ENCODE measurements at regions not wholly inside any gene's neighbourhood (a gene's known extent, or its start where the extent isn't known, plus 50 kb on each side); places are given as distances from the start of the nearest gene placed in this dataset.

DNA sequence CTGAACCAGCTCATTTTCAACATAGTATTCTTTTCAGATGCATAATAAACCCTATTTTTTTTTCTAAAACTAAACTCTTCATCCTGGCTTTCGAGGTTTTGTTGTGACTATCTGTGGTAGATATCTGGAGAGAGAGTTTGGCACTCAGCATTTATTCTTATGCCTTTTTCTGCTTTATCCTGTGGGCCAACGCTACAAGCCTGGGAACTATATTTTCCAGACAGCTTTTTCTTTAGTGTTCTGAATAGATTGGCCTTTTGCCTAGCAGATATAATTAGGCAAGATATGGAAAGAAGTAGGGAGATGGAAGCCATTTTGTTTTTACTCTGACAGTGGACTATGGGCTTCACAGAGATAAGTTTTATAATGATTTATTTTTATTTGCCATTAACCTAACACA lies 486.7 kb downstream of the TMEM232 start:
- Histone ChIP-seq H3K4me3 (ENCODE audit: low read length) (no peak overlapping the region), H3K27ac (ENCODE audit: low read length) (no peak overlapping the region), H3K9ac (ENCODE audit: low read depth, low read length) (no peak overlapping the region), H3K36me3 (ENCODE audit: insufficient read depth, low read depth, low read length) (no peaks in the 10 kb centered on the region), H3K4me1 (ENCODE audit: insufficient read depth, low read length) (no peaks in the 10 kb centered on the region), H3K27me3 (ENCODE audit: insufficient read depth, low read length) (no peaks in the 10 kb centered on the region), H3K9me3 (ENCODE audit: insufficient read depth, low read depth, low read length) (no peaks in the 10 kb centered on the region)

GRCh38 chr5:110242950-110243349 lies 483.5 kb downstream of the TMEM232 start:
- no peaks in the 10 kb centered on the region for H3K4me1 ChIP-seq (ENCODE audit: insufficient read depth, low read length)
- H3K36me3 ChIP-seq (ENCODE audit: insufficient read depth, low read depth, low read length): no peaks in the 10 kb centered on the region

DNA sequence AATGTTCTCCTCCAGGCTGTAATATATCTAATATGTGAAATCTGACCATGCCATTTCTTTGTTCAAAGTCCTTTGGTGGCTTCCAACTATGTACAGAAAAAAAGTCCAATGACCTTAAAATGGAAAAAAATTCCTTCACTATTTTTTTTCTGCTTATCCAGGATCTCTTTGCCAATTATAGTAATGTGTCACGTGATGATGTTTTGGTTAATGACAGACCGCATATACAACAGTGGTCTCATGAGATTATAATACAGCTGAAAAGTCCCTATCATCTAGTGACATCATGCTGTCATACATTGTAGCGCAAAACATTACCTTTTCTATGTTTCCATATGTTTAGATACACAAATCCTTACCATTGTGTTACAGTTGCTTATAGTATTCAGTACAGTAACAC lies 477.6 kb downstream of the TMEM232 start:
- no peak overlapping the region for H3K27ac ChIP-seq (ENCODE audit: low read length)
- no peaks in the 10 kb centered on the region for H3K27me3 ChIP-seq (ENCODE audit: insufficient read depth, low read length)
- 0 out of 2 replicates have a peak, but pooled peaks cover 4% of the 10 kb centered on the region for H3K4me1 ChIP-seq (ENCODE audit: insufficient read depth, low read length)
- no peak overlapping the region for H3K4me3 ChIP-seq (ENCODE audit: low read length)
- H3K36me3 ChIP-seq (ENCODE audit: insufficient read depth, low read depth, low read length): no peaks in the 10 kb centered on the region
- H3K9ac ChIP-seq (ENCODE audit: low read depth, low read length): no peak overlapping the region
- no peaks in the 10 kb centered on the region for H3K9me3 ChIP-seq (ENCODE audit: insufficient read depth, low read depth, low read length)

More at GRCh38 chr5:110242950-110243349, 483.5 kb downstream of the TMEM232 start:
- Histone ChIP-seq H3K9me3 (ENCODE audit: insufficient read depth, low read depth, low read length) (no peaks in the 10 kb centered on the region), H3K27ac (ENCODE audit: low read length) (no peak overlapping the region), H3K9ac (ENCODE audit: low read depth, low read length) (no peak overlapping the region), H3K4me3 (ENCODE audit: low read length) (no peak overlapping the region), H3K27me3 (ENCODE audit: insufficient read depth, low read length) (no peaks in the 10 kb centered on the region)

- no peaks in the 10 kb centered on the region for H3K36me3 ChIP-seq (ENCODE audit: insufficient read depth, low read depth, low read length)
- no peak overlapping the region for H3K4me3 ChIP-seq (ENCODE audit: low read length)
- no peak overlapping the region for H3K9ac ChIP-seq (ENCODE audit: low read depth, low read length)
- H3K27ac ChIP-seq (ENCODE audit: low read length): no peak overlapping the region
- H3K27me3 ChIP-seq (ENCODE audit: insufficient read depth, low read length): no peaks in the 10 kb centered on the region
- H3K9me3 ChIP-seq (ENCODE audit: insufficient read depth, low read depth, low read length): no peaks in the 10 kb centered on the region
- peaks cover 5% of the 10 kb centered on the region; the same call in 1 of the 2 replicates for H3K4me1 ChIP-seq (ENCODE audit: insufficient read depth, low read length)
Observed at GRCh38 chr5:110250355-110250754, 476.1 kb downstream of the TMEM232 start.

DNA sequence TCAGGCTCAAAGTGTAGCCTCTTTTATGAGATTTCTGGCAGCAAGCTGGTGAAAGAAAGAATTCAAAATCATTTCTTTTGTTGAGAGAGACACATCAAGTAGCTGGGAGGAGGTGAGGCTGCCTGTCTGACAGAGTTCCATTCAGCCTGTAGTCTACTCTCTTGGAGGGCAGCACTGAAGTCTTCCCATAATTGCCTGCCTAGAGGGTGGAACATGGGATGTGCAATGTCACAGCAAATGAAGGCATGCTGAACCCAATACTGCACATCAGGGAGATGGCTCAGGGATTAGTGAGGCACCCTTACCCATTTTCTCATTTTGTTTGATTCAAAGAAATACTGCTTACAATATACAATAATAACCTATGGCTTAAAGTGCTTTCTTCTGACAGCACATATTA lies 475.7 kb downstream of the TMEM232 start:
- H3K9me3 ChIP-seq (ENCODE audit: insufficient read depth, low read depth, low read length): no peaks in the 10 kb centered on the region
- no peaks in the 10 kb centered on the region for H3K36me3 ChIP-seq (ENCODE audit: insufficient read depth, low read depth, low read length)
- H3K27ac ChIP-seq (ENCODE audit: low read length): no peak overlapping the region
- no peak overlapping the region for H3K9ac ChIP-seq (ENCODE audit: low read depth, low read length)
- H3K4me3 ChIP-seq (ENCODE audit: low read length): no peak overlapping the region
- H3K4me1 ChIP-seq (ENCODE audit: insufficient read depth, low read length): peaks cover 9% of the 10 kb centered on the region; the same call in 1 of the 2 replicates
- no peaks in the 10 kb centered on the region for H3K27me3 ChIP-seq (ENCODE audit: insufficient read depth, low read length)

GRCh38 chr5:110251366-110251765 lies 475.1 kb downstream of the TMEM232 start:
- Histone ChIP-seq H3K27ac (ENCODE audit: low read length) (no peak overlapping the region), H3K4me1 (ENCODE audit: insufficient read depth, low read length) (peaks cover 9% of the 10 kb centered on the region; the same call in 1 of the 2 replicates), H3K4me3 (ENCODE audit: low read length) (no peak overlapping the region), H3K36me3 (ENCODE audit: insufficient read depth, low read depth, low read length) (no peaks in the 10 kb centered on the region), H3K27me3 (ENCODE audit: insufficient read depth, low read length) (no peaks in the 10 kb centered on the region), H3K9me3 (ENCODE audit: insufficient read depth, low read depth, low read length) (no peaks in the 10 kb centered on the region), H3K9ac (ENCODE audit: low read depth, low read length) (no peak overlapping the region)

DNA sequence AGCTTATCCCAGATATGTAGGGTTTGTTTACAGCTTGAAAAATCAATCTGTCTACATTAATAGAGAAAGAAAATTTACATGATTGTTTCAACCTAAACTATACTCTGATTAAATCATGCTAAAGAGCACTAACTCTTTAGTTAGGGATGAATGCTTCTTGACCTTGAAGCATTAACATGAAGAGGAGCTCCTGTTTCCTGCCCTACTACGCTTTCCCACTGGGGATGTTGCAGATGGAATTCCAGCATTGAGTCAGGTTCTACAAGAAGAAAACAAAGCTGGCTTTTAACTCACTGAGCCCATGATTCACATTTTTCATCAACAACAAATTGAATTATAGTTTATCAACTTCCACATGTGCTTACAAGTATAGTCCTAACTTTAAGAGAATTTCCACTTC lies 471.3 kb downstream of the TMEM232 start:
- H3K27ac ChIP-seq (ENCODE audit: low read length): no peak overlapping the region
- H3K4me3 ChIP-seq (ENCODE audit: low read length): no peak overlapping the region
- peaks cover 9% of the 10 kb centered on the region; the same call in 1 of the 2 replicates for H3K4me1 ChIP-seq (ENCODE audit: insufficient read depth, low read length)
- H3K9ac ChIP-seq (ENCODE audit: low read depth, low read length): no peak overlapping the region
- no peaks in the 10 kb centered on the region for H3K36me3 ChIP-seq (ENCODE audit: insufficient read depth, low read depth, low read length)
- H3K9me3 ChIP-seq (ENCODE audit: insufficient read depth, low read depth, low read length): no peaks in the 10 kb centered on the region
- H3K27me3 ChIP-seq (ENCODE audit: insufficient read depth, low read length): no peaks in the 10 kb centered on the region

DNA sequence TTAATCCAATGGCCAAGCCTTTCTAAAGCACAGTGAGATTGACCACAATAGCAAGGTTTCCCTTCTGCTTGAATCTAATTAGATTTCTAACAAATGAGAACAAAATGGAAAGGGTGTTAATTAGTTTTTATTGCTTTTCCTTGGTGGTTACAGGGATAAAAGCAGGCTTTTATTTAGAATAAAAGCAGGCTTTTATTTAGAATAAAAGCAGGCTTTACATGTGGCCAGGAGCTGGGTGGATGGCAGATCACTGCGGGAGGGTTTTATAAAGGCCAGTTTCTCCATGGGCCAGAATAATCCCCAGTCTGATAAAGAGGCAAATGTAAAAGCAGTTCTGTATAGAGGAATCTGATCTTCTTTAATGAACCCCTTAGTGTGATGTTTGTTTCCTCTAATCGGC lies 470.2 kb downstream of the TMEM232 start:
- peaks cover 9% of the 10 kb centered on the region; the same call in 1 of the 2 replicates for H3K4me1 ChIP-seq (ENCODE audit: insufficient read depth, low read length)
- H3K4me3 ChIP-seq (ENCODE audit: low read length): no peak overlapping the region
- no peaks in the 10 kb centered on the region for H3K9me3 ChIP-seq (ENCODE audit: insufficient read depth, low read depth, low read length)
- no peak overlapping the region for H3K27ac ChIP-seq (ENCODE audit: low read length)
- H3K36me3 ChIP-seq (ENCODE audit: insufficient read depth, low read depth, low read length): no peaks in the 10 kb centered on the region
- H3K27me3 ChIP-seq (ENCODE audit: insufficient read depth, low read length): no peaks in the 10 kb centered on the region
- no peak overlapping the region for H3K9ac ChIP-seq (ENCODE audit: low read depth, low read length)

- Histone ChIP-seq H3K27ac (ENCODE audit: low read length) (no peak overlapping the region), H3K4me1 (ENCODE audit: insufficient read depth, low read length) (peaks cover 4% of the 10 kb centered on the region; the same call in 1 of the 2 replicates), H3K9me3 (ENCODE audit: insufficient read depth, low read depth, low read length) (no peaks in the 10 kb centered on the region), H3K36me3 (ENCODE audit: insufficient read depth, low read depth, low read length) (no peaks in the 10 kb centered on the region), H3K9ac (ENCODE audit: low read depth, low read length) (no peak overlapping the region), H3K27me3 (ENCODE audit: insufficient read depth, low read length) (no peaks in the 10 kb centered on the region), H3K4me3 (ENCODE audit: low read length) (no peak overlapping the region)
Observed at GRCh38 chr5:110257971-110258370, 468.5 kb downstream of the TMEM232 start.

GRCh38 chr5:110258460-110259216 lies 467.8 kb downstream of the TMEM232 start:
- peaks cover 4% of the 10 kb centered on the region; the same call in 1 of the 2 replicates for H3K4me1 ChIP-seq (ENCODE audit: insufficient read depth, low read length)
- H3K4me3 ChIP-seq (ENCODE audit: low read length): no peak overlapping the region
- H3K36me3 ChIP-seq (ENCODE audit: insufficient read depth, low read depth, low read length): no peaks in the 10 kb centered on the region
- H3K9me3 ChIP-seq (ENCODE audit: insufficient read depth, low read depth, low read length): no peaks in the 10 kb centered on the region
- no peak overlapping the region for H3K27ac ChIP-seq (ENCODE audit: low read length)
- H3K27me3 ChIP-seq (ENCODE audit: insufficient read depth, low read length): no peaks in the 10 kb centered on the region
- H3K9ac ChIP-seq (ENCODE audit: low read depth, low read length): no peak overlapping the region

- no peak overlapping the region for H3K27ac ChIP-seq (ENCODE audit: low read length)
- no peaks in the 10 kb centered on the region for H3K9me3 ChIP-seq (ENCODE audit: insufficient read depth, low read depth, low read length)
- no peak overlapping the region for H3K4me3 ChIP-seq (ENCODE audit: low read length)
- H3K4me1 ChIP-seq (ENCODE audit: insufficient read depth, low read length): no peaks in the 10 kb centered on the region
- H3K27me3 ChIP-seq (ENCODE audit: insufficient read depth, low read length): no peaks in the 10 kb centered on the region
- H3K36me3 ChIP-seq (ENCODE audit: insufficient read depth, low read depth, low read length): no peaks in the 10 kb centered on the region
- no peak overlapping the region for H3K9ac ChIP-seq (ENCODE audit: low read depth, low read length)
Observed at GRCh38 chr5:110262749-110263148, 463.7 kb downstream of the TMEM232 start.

- Histone ChIP-seq H3K27ac (ENCODE audit: low read length) (no peak overlapping the region), H3K9ac (ENCODE audit: low read depth, low read length) (no peak overlapping the region), H3K4me3 (ENCODE audit: low read length) (no peak overlapping the region), H3K9me3 (ENCODE audit: insufficient read depth, low read depth, low read length) (no peaks in the 10 kb centered on the region), H3K4me1 (ENCODE audit: insufficient read depth, low read length) (no peaks in the 10 kb centered on the region; the same call in 1 of the 2 replicates), H3K36me3 (ENCODE audit: insufficient read depth, low read depth, low read length) (no peaks in the 10 kb centered on the region), H3K27me3 (ENCODE audit: insufficient read depth, low read length) (no peaks in the 10 kb centered on the region)
Observed at GRCh38 chr5:110264661-110265060, 461.8 kb downstream of the TMEM232 start.

Measured in iPS-20b (cell line).